Loucy (cell line): ENCODE measurements at regions not wholly inside any gene's neighbourhood (a gene's known extent, or its start where the extent isn't known, plus 50 kb on each side); places are given as distances from the start of the nearest gene placed in this dataset.

ENCODE experiments used
- H2AFZ ChIP-seq: fragments of 200-600 bp; sonication (generic); 2 replicates; pipeline ENCODE4 v1.6.0; 2016; ENCODE audit warnings: antibody characterized with exemption, mild to moderate bottlenecking, low read length, moderate library complexity
- H3F3A ChIP-seq: fragments of 200-600 bp; 2 replicates; pipeline ENCODE4 v1.6.0; 2016; ENCODE audit warnings: antibody characterized with exemption, low read depth, mild to moderate bottlenecking
- H3K27me3 ChIP-seq: fragments of 200-600 bp; sonication (generic); 2 replicates; pipeline ENCODE4 v1.6.1; 2014; ENCODE audit warnings: low read length, mild to moderate bottlenecking; ENCODE audit not compliant: insufficient read depth, poor library complexity, severe bottlenecking
- H3K36me3 ChIP-seq: fragments of 200-600 bp; sonication (generic); 2 replicates; pipeline ENCODE4 v1.6.1; 2016; ENCODE audit warnings: low read length; ENCODE audit not compliant: insufficient read depth
- H3K4me1 ChIP-seq: fragments of 200-600 bp; sonication (generic); 2 replicates; pipeline ENCODE4 v1.5.1; 2014; ENCODE audit warnings: low read length, mild to moderate bottlenecking; ENCODE audit not compliant: insufficient read depth, poor library complexity, severe bottlenecking
- H3K4me2 ChIP-seq: fragments of 200-600 bp; sonication (generic); 2 replicates; pipeline ENCODE4 v1.6.0; 2014; ENCODE audit warnings: antibody characterized with exemption, low read length, low read depth, mild to moderate bottlenecking; ENCODE audit not compliant: poor library complexity, severe bottlenecking
- H3K4me3 ChIP-seq: fragments of 200-600 bp; sonication (generic); 2 replicates; pipeline ENCODE4 v1.5.1; 2014; ENCODE audit warnings: low read length, mild to moderate bottlenecking, mixed read lengths; ENCODE audit not compliant: poor library complexity, severe bottlenecking
- H3K79me2 ChIP-seq: fragments of 200-600 bp; sonication (generic); 2 replicates; pipeline ENCODE4 v1.6.1; 2014; ENCODE audit warnings: low read length; ENCODE audit not compliant: insufficient read depth
- H3K9ac ChIP-seq: fragments of 200-600 bp; sonication (generic); 2 replicates; pipeline ENCODE4 v1.6.0; 2014; ENCODE audit warnings: mild to moderate bottlenecking, low read depth, low read length, moderate library complexity; ENCODE audit not compliant: poor library complexity, severe bottlenecking
- H3K9me2 ChIP-seq: fragments of 200-600 bp; sonication (generic); replicated peaks from 2 replicates; pipeline ENCODE4 v1.6.1; 2016; ENCODE audit warnings: low read depth, low read length, mixed read lengths
- H3K9me3 ChIP-seq: fragments of 200-600 bp; sonication (generic); 2 replicates; pipeline ENCODE4 v1.6.1; 2014; ENCODE audit warnings: mild to moderate bottlenecking, antibody characterized with exemption, low read length, low read depth; ENCODE audit not compliant: insufficient read depth
- H4K20me1 ChIP-seq: fragments of 200-600 bp; sonication (generic); 2 replicates; pipeline ENCODE4 v1.6.0; 2014; ENCODE audit warnings: antibody characterized with exemption, low read length, mild to moderate bottlenecking; ENCODE audit not compliant: insufficient read depth, poor library complexity, severe bottlenecking
- EZH2phosphoT487 ChIP-seq: fragments of 200-600 bp; IDR thresholded peaks from 2 replicates; pipeline ENCODE4 v1.6.1; 2018; ENCODE audit warnings: antibody characterized with exemption, mild to moderate bottlenecking, moderate library complexity, borderline replicate concordance
- TF ChIP-seq, protein P1 (sequence below): fragments of 200-600 bp; sonication (generic); conservative IDR thresholded peaks from 2 replicates; pipeline ENCODE4 v1.5.1; 2014; ENCODE audit warnings: mild to moderate bottlenecking, antibody characterized with exemption, low read length

DNA sequence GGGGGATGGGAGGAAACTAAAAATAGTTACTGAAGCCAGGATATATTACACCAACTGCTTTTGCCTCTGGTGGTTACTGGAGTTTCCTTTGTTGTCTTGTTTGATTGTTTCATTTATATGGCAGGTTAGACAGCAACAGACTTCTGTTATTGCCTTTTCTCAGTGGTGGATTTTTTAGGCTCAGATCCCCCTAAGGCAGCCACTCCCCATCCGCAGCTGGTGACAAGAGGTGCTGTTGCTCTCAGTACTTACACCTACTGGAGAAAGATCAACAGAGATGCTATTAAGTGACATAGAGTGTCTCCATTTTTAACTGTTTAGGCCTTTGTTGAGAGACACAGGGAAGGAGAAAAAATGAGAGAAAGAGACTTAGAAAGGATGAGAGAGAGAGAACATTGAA lies 552.1 kb downstream of the PKHD1 start:
- no peak overlapping the region for H3K4me2 ChIP-seq
- no peaks in the 10 kb centered on the region for H3K4me1 ChIP-seq
- no peaks in the 10 kb centered on the region for H3K9me2 ChIP-seq
- no peaks in the 10 kb centered on the region for H3F3A ChIP-seq
- H3K36me3 ChIP-seq: no peaks in the 10 kb centered on the region
- H2AFZ ChIP-seq: no peak overlapping the region
- H3K79me2 ChIP-seq: no peaks in the 10 kb centered on the region
- H3K27me3 ChIP-seq: no peaks in the 10 kb centered on the region
- no peaks in the 10 kb centered on the region for H3K9me3 ChIP-seq
- no peak overlapping the region for H3K9ac ChIP-seq
- no peaks in the 10 kb centered on the region for H4K20me1 ChIP-seq
- TF ChIP-seq, protein P1, sequence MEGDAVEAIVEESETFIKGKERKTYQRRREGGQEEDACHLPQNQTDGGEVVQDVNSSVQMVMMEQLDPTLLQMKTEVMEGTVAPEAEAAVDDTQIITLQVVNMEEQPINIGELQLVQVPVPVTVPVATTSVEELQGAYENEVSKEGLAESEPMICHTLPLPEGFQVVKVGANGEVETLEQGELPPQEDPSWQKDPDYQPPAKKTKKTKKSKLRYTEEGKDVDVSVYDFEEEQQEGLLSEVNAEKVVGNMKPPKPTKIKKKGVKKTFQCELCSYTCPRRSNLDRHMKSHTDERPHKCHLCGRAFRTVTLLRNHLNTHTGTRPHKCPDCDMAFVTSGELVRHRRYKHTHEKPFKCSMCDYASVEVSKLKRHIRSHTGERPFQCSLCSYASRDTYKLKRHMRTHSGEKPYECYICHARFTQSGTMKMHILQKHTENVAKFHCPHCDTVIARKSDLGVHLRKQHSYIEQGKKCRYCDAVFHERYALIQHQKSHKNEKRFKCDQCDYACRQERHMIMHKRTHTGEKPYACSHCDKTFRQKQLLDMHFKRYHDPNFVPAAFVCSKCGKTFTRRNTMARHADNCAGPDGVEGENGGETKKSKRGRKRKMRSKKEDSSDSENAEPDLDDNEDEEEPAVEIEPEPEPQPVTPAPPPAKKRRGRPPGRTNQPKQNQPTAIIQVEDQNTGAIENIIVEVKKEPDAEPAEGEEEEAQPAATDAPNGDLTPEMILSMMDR: no peak
- no peak for TF ChIP-seq EZH2phosphoT487
- no peak overlapping the region for H3K4me3 ChIP-seq

DNA sequence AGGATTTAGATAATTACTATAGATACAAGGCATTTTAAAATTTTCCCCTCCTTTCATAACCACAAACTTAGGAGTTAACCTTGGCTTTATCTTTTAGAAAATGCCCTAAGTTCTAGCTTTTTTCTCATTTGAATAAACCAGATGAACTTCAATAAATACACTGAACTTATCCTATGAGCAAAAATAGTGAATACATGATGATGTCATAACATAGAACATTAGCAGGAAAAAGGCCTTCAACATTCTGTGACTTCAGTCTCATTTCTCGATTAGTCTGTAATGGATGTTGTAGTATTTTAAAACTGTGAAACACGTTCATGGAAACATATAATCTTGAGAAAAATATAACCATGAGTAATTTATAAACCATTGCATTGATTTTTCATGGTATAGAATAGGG lies 550.7 kb downstream of the PKHD1 start:
- H3K4me3 ChIP-seq: no peak overlapping the region
- H3K36me3 ChIP-seq: no peaks in the 10 kb centered on the region
- no peaks in the 10 kb centered on the region for H3K27me3 ChIP-seq
- H3K4me2 ChIP-seq: no peak overlapping the region
- H3K4me1 ChIP-seq: no peaks in the 10 kb centered on the region
- no peaks in the 10 kb centered on the region for H3K9me3 ChIP-seq
- H3K9ac ChIP-seq: no peak overlapping the region
- no peaks in the 10 kb centered on the region for H3F3A ChIP-seq
- no peaks in the 10 kb centered on the region for H3K9me2 ChIP-seq
- no peaks in the 10 kb centered on the region for H3K79me2 ChIP-seq
- no peak overlapping the region for H2AFZ ChIP-seq
- TF ChIP-seq, protein P1: no peak
- no peak for TF ChIP-seq EZH2phosphoT487
- H4K20me1 ChIP-seq: no peaks in the 10 kb centered on the region

DNA sequence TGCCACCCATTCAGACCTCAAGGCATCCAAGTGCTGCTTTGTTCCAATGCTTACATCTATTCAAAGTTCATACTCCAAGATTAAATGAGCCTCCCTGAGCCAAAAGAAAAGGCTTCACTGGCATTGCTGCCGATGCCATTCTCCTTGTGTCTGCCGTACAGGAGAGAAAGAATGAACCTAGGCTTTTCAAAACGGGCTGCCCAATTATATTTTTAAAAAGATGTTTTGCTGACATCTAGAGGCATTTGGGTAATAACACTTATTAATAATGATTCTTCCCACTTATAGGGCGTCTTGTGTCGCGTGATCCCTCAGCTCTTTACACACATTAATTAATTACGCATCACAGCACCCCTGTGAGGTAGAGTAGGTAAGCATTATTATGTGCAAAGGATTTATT lies 545.6 kb downstream of the PKHD1 start:
- no peaks in the 10 kb centered on the region for H3K27me3 ChIP-seq
- H3K9me3 ChIP-seq: no peaks in the 10 kb centered on the region
- no peaks in the 10 kb centered on the region for H4K20me1 ChIP-seq
- H3K4me2 ChIP-seq: no peak overlapping the region
- no peak overlapping the region for H3K4me3 ChIP-seq
- no peaks in the 10 kb centered on the region for H3K9me2 ChIP-seq
- no peak overlapping the region for H3K9ac ChIP-seq
- no peaks in the 10 kb centered on the region for H3K4me1 ChIP-seq
- no peaks in the 10 kb centered on the region for H3K79me2 ChIP-seq
- H3K36me3 ChIP-seq: no peaks in the 10 kb centered on the region
- TF ChIP-seq EZH2phosphoT487: no peak
- TF ChIP-seq, protein P1: peak; percentile 34; the same call in 1 of the 2 replicates
- no peak overlapping the region for H2AFZ ChIP-seq
- no peaks in the 10 kb centered on the region for H3F3A ChIP-seq
